HL-60 (cell line): ENCODE measurements at regions not wholly inside any gene's neighbourhood (a gene's known extent, or its start where the extent isn't known, plus 50 kb on each side); places are given as distances from the start of the nearest gene placed in this dataset.

Source experiments
- DNase-seq, 2 experiments: peaks; one replicate each; pipeline ENCODE4 v3.0.0-alpha.2; 2010 to 2020; ENCODE audit warnings: low read depth in 1 of 2, low spot score in 1 of 2
- H3K27ac ChIP-seq: fragments of 250-450 bp; sonication (Bioruptor Pico); replicated peaks from 2 replicates; pipeline ENCODE4 v1.5.1; 2020; ENCODE audit warnings: mild to moderate bottlenecking, moderate library complexity
- H3K27me3 ChIP-seq: fragments of 250-450 bp; sonication (Bioruptor Pico); 2 replicates; pipeline ENCODE4 v1.5.1; 2021; ENCODE audit warnings: mild to moderate bottlenecking, moderate library complexity; ENCODE audit not compliant: insufficient read depth, poor library complexity, severe bottlenecking
- H3K4me3 ChIP-seq: replicated peaks from 2 replicates; pipeline ENCODE4 v1.5.1; 2011; ENCODE audit warnings: mild to moderate bottlenecking, control low read depth, low read length; ENCODE audit not compliant: insufficient read depth
- GABPA ChIP-seq: IDR thresholded peaks from 2 replicates; pipeline ENCODE4 v1.6.1; 2012; ENCODE audit warnings: low read depth
- POLR2AphosphoS5 ChIP-seq: IDR thresholded peaks from 2 replicates; pipeline ENCODE4 v1.6.1; 2012; ENCODE audit warnings: low read depth
- SPI1 ChIP-seq: IDR thresholded peaks from 2 replicates; pipeline ENCODE4 v1.6.1; 2012; ENCODE audit warnings: low read depth, mild to moderate bottlenecking, borderline replicate concordance
- TF ChIP-seq, protein P1 (sequence below): IDR thresholded peaks from one replicate; pipeline ENCODE4 v1.5.1; 2011; ENCODE audit warnings: low read length, control low read depth, inconsistent platforms; ENCODE audit not compliant: insufficient read depth
- TF ChIP-seq, protein P2 (sequence below): IDR thresholded peaks from 2 replicates; pipeline ENCODE4 v1.6.1; 2012; ENCODE audit warnings: low read depth; ENCODE audit not compliant: insufficient replicate concordance

DNA sequence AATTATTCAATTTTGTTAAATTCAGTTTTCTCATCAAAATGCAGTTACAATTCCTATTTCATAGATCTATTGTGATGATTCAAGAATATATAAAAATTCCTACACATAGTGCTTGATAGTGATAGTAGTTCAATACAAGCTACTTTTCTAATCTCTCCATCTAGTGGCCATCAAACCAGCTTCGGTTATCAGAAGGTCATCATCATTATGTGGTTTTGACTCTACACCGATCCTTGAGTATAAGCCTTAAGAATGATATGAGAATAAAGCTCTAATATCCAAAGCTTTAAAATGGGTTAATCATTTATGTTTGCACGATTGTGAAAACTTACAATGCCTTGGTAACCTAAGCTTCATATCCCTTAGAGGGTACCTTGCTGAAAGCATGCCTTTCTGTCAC is 167.5 kb upstream of the PREP start:
- TF ChIP-seq, protein P1, sequence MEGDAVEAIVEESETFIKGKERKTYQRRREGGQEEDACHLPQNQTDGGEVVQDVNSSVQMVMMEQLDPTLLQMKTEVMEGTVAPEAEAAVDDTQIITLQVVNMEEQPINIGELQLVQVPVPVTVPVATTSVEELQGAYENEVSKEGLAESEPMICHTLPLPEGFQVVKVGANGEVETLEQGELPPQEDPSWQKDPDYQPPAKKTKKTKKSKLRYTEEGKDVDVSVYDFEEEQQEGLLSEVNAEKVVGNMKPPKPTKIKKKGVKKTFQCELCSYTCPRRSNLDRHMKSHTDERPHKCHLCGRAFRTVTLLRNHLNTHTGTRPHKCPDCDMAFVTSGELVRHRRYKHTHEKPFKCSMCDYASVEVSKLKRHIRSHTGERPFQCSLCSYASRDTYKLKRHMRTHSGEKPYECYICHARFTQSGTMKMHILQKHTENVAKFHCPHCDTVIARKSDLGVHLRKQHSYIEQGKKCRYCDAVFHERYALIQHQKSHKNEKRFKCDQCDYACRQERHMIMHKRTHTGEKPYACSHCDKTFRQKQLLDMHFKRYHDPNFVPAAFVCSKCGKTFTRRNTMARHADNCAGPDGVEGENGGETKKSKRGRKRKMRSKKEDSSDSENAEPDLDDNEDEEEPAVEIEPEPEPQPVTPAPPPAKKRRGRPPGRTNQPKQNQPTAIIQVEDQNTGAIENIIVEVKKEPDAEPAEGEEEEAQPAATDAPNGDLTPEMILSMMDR, result no peak
- TF ChIP-seq POLR2AphosphoS5 (no peak), SPI1 (no peak), GABPA (no peak)
- TF ChIP-seq, protein P2, sequence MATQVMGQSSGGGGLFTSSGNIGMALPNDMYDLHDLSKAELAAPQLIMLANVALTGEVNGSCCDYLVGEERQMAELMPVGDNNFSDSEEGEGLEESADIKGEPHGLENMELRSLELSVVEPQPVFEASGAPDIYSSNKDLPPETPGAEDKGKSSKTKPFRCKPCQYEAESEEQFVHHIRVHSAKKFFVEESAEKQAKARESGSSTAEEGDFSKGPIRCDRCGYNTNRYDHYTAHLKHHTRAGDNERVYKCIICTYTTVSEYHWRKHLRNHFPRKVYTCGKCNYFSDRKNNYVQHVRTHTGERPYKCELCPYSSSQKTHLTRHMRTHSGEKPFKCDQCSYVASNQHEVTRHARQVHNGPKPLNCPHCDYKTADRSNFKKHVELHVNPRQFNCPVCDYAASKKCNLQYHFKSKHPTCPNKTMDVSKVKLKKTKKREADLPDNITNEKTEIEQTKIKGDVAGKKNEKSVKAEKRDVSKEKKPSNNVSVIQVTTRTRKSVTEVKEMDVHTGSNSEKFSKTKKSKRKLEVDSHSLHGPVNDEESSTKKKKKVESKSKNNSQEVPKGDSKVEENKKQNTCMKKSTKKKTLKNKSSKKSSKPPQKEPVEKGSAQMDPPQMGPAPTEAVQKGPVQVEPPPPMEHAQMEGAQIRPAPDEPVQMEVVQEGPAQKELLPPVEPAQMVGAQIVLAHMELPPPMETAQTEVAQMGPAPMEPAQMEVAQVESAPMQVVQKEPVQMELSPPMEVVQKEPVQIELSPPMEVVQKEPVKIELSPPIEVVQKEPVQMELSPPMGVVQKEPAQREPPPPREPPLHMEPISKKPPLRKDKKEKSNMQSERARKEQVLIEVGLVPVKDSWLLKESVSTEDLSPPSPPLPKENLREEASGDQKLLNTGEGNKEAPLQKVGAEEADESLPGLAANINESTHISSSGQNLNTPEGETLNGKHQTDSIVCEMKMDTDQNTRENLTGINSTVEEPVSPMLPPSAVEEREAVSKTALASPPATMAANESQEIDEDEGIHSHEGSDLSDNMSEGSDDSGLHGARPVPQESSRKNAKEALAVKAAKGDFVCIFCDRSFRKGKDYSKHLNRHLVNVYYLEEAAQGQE, result no peak
- peaks cover 2% of the 10 kb centered on the region for H3K27me3 ChIP-seq
- H3K27ac ChIP-seq, result no peak overlapping the region
- H3K4me3 ChIP-seq, result no peak overlapping the region
- no peak for DNase-seq

DNA sequence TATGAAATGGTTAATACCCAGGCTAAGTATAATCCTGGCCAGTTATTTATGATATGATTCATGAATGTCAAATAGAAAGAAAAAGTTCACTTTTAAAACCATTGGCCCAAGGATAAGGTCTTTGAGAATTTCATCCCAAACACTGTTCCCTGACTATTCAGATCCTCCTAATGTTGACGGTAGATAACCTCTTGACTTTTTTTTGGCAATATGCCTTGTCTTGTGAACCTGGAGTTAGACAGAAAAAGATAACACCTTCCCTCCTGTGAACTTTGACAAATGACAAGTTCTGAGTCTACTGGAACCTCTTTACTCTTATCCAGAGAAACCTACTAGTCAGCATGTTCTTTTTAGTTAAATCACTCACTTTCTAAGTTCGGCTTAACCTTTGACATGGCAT is 166.8 kb upstream of the PREP start:
- DNase-seq, result no peak

DNA sequence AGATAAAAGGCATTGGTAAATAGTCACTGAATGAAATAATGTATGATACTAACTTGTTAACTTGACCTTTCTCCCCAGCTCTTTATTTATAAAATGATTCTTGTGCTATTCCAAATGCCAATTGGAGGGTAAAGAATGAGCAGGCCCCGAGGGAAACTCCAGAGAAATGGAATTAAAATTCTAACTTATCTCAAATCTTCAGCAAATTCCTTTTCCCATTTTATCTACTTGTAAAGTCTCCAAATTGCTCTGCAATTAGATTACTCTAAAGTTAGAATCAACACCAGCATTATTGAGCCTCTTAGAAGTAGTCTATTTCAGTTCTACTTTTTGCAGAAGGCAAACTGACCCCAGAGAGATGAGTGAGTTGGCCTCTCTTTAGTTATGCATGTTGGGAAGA is 165.9 kb upstream of the PREP start:
- no peak overlapping the region for H3K4me3 ChIP-seq
- peaks cover 2% of the 10 kb centered on the region for H3K27me3 ChIP-seq
- no peak for DNase-seq
- TF ChIP-seq, protein P1, result no peak
- TF ChIP-seq SPI1, result no peak
- no peak for TF ChIP-seq GABPA
- TF ChIP-seq, protein P2, result no peak
- TF ChIP-seq POLR2AphosphoS5, result no peak
- H3K27ac ChIP-seq, result no peak overlapping the region

More for the DNA sequence above, 166.8 kb upstream of the PREP start:
- no peak for TF ChIP-seq POLR2AphosphoS5
- TF ChIP-seq, protein P2, result no peak
- no peak for TF ChIP-seq GABPA
- TF ChIP-seq SPI1, result no peak
- TF ChIP-seq, protein P1, result no peak
- H3K27me3 ChIP-seq, result peaks cover 2% of the 10 kb centered on the region
- H3K27ac ChIP-seq, result no peak overlapping the region
- H3K4me3 ChIP-seq, result no peak overlapping the region
